ENCODE measurements at regions not wholly inside any gene's neighbourhood (a gene's known extent, or its start where the extent isn't known, plus 50 kb on each side); places are given as distances from the start of the nearest gene placed in this dataset.

GRCh38 chr4:60794372-60794771 lies 405.8 kb upstream of the ADGRL3 start:
- TF ChIP-seq CTCF (IDR thresholded peaks at IDR 0.05) (no peak), POLR2A (IDR thresholded peaks at IDR 0.05) (no peak)

Measured in lower leg skin (tissue), 3 donors.